Non-pigmented ciliary epithelial cell (primary cell): ENCODE measurements at regions not wholly inside any gene's neighbourhood (a gene's known extent, or its start where the extent isn't known, plus 50 kb on each side); places are given as distances from the start of the nearest gene placed in this dataset.
A peak's percentile ranks its signal among the peaks of the same experiment; 100 is the strongest.

Source experiments
- DNase-seq: peaks from one replicate; pipeline ENCODE4 v3.0.0-alpha.2; 2010; ENCODE audit warnings: low read depth

DNA sequence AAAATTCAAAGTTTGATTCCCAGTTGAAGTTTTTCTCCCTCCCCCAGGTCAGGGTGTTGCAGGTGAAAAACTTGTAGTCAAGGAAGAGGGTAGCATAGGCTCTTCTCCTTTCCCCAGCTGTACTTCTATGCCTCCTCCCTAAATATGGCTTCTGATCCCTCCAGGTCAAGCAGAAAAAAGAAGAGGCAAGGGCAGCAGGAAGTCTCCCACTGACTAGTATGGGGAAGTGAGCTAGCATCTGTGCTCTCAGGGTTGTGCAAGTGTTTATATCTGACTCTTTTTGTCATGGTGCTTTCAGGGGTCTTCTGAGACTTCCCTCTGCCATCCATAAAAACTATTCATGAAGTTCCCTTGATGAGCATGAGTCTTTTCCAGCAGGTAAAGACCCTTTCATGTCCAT is 76.0 kb downstream of the ATPSCKMT start:
- no peak for DNase-seq

DNA sequence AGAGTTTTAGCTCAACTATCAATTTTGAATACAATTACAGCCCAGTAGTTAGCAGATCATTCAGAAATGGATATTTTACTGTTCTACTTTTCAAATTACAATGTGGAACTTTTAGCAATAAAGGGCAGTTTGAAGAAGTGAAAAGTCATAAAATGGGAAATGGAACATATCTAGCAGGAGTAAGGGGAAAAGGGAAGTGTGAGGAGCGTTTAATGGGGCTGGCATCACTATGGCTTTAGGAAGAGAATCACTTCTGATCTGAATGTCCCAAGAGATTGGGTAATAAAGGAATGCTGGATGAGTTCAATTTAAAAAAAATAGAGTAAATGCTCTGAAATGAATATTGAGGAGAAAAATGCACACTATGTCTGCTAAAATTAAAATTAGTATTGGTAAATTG is 77.4 kb downstream of the ATPSCKMT start:
- no peak for DNase-seq

DNA sequence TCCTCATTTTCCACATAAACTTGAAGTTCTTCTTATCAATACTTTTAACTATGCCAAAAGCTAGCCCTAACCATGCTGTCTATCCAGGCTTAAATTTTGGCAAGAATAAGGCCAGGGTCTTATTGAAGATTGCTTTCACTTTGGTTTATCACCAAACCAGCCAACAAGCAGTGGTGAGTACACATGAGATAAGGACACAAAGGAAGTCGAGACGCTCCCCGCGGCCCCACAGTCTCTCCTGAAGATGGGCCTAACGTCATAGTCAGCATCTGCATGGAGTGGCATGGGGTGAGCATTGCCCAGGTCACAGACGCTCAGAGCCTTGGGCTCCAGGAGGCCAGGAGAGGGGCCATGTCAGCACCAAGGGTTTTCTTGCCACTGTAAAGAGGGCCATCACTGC is 80.3 kb downstream of the ATPSCKMT start:
- no peak for DNase-seq

DNA sequence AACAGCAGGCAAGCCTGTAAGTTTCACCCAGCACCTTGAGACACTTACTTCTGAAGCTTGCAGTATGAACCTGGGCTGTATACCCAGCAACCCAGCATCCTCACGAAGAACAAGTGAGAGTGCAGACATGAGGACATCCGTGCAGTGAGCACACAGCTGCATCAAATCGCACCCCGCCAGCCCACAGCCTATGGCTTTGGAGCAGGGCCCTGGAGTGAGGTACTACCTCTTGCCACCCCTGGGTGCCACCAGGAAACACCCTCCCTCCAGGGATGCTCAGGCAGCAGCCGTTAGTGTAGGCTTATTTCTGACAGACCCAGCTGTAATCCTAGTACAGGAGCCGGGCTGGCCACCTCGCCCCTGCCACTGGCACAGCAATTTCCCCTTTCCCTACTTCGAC is 81.4 kb downstream of the ATPSCKMT start:
- DNase-seq = no peak

DNA sequence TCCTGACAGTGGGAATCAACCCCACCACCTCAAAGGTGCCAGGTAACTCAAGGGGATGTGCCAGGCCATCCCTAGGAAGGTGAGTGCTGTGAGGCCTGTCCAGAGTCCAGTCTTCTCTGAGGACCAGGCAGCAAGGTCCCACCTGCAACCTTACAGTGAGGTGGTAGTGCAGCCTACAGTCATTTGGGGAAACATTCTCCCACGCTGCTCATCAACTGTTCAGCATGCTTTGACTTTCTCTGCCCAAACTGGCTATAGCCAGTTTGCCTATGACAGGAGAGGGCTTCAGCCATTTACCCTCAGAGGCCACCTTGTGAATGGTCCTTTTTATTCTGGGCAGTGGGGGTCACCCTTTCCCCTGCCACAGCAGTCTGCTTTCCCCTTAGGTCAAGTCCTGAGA is 81.9 kb downstream of the ATPSCKMT start:
- DNase-seq = no peak

DNA sequence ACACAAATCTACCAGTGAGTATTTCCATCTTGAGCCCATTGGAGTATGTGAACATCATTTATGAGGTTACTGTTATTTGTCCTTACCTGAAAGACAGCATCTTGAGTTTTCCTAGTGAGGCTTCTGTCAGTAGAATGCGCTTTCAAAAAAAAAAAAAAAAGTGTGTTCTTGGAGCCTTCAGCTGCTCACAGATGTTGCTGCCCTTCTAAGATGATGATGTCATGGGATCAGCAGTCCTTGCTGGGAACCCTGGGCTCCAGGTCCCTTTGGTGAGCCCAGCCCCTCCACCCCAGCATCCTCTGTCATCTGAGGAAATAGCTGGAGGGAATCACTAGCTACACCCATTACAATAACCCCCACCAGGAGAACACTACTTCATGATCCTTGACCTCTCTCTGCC is 83.3 kb downstream of the ATPSCKMT start:
- no peak for DNase-seq

- DNase-seq = no peak
Measured at GRCh38 chr5:10162468-10162867, 87.2 kb downstream of the ATPSCKMT start.

DNA sequence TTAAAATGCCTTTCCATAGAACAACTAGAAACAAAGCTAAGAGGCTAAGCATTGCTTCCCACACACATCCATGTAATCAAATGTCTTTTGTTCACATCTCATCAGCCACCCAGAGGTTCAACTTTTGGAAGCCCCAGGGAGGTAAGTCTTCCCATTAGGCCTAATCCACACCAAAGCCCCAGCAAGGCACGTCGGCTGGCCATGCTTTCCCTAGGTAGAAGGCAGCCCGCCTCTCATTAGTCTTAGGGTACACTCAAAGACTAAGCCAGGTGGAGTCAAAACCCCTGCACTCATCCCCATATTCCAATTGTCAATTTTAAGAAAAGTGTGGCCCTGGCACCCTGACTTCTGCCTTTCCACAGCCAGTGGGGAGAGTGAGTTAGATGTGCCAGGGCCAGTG is 87.9 kb downstream of the ATPSCKMT start:
- no peak for DNase-seq

GRCh38 chr5:10160241-10160640 is 89.4 kb downstream of the ATPSCKMT start:
- DNase-seq = no peak

- DNase-seq = no peak
Measured at GRCh38 chr5:10158886-10159285, 90.8 kb downstream of the ATPSCKMT start.

GRCh38 chr5:10157085-10157669 is 92.5 kb downstream of the ATPSCKMT start:
- DNase-seq = no peak

DNA sequence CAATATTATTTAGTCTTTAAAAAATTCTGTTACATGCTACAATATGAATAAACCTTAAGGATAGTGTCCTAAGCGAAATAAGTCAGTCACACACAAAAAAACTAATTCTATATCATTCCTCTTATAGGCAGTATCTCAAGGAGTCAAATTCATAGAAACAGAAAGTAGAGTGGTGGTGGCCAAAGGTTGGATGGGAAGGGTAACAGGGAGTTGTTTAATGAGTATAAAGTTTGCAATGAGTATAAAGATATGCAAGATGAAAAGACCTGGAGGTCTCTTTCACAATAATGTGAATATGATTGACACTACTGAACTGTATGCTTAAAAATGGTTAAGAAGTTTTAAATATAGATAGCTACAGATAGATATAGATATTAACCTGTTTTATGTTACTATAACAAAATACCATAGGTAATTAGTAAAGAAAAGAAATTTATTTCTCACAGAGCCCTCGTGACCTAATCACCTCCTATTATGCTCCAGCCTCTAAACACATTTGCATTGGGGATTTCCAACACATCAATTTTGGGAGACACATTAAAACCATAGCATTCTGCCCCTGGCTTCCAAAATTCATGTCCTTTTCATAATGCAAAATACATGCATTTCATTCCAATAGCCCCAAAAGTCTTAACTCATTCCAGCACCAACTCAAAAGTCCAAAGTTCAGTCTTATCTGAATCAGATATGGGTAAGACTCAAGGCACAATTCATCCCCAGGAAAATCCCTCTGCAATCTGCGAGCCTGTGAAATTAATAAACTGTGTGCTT is 93.6 kb downstream of the ATPSCKMT start:
- DNase-seq = no peak

DNA sequence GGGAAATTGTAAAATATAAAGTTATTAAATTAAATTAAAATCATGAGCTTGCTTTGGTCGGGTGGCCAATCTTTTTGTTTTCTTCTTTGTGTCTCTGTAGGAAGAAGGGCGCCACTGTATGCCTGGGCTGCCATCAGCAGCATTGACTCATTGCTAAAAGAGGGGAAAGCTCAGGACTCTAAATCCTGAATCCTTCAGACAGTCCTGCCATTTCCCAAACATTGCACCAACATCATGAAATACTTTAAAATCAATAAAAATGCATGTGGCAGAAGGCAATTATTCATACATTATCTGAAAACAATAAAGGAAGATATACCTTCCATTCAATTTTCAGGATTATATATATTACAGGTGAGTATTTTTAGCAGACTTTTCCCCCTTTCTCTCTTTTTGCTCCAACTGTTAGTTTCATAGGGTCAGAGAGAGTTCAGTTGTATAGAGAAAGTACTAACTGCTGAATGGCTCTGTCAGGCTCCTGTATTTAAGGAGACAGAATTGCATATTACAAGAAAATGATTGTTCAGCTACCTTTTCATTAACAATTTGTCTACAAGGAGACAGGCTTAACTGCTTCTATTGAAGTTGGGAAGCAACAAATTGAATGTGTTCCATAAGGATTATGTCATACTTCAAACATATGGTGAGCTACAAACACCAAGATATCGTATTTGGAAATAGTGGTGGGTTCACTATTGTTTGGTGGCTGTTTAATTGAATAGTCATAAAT is 95.7 kb downstream of the ATPSCKMT start:
- no peak for DNase-seq

DNA sequence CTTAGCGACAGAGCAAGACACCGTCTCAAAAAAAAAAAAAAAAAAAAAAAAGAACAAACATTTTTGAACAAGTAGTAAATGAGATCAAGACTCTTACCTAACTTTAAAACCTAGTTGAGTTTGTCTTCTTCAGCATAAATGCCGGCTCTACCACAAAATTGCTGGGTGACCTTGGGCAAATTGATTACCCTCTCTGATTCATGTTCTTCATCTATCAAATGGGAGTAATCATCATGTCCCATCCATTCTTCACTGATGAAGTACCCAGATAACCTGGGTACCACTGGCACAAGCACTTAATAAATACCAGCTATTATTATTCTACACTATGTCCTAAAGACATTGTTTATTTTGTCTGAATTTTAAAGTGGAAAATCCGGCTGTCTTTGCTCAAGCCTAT is 96.3 kb downstream of the ATPSCKMT start:
- DNase-seq = no peak

GRCh38 chr5:10151656-10152055 is 98.0 kb downstream of the ATPSCKMT start:
- no peak for DNase-seq

DNA sequence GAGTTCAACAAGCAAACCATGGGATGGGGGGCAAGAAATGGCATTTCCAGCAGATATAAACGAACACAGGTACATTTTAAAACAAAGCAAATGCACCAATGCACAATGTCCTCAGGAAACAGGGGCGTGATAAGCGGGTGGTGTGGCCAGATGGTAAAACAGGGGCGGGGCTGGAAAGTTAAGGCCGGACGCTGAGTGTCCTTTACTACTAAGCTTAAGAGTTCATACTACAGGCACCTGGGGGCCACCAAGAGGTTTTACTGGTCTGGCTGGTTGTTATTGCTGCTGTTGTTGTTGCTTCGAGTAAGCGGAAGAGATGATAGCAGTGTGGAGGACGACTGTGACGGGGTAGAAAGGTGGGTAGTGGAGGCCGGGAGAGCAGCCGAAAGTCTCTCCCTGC is 99.8 kb downstream of the ATPSCKMT start:
- DNase-seq = no peak

GRCh38 chr5:10145923-10146401 is 103.7 kb downstream of the ATPSCKMT start:
- peak; percentile 23 for DNase-seq

- no peak for DNase-seq
Measured at GRCh38 chr5:10144040-10144439, 105.6 kb downstream of the ATPSCKMT start.

- no peak for DNase-seq
Measured at GRCh38 chr5:10140195-10140973, 109.3 kb downstream of the ATPSCKMT start.

DNA sequence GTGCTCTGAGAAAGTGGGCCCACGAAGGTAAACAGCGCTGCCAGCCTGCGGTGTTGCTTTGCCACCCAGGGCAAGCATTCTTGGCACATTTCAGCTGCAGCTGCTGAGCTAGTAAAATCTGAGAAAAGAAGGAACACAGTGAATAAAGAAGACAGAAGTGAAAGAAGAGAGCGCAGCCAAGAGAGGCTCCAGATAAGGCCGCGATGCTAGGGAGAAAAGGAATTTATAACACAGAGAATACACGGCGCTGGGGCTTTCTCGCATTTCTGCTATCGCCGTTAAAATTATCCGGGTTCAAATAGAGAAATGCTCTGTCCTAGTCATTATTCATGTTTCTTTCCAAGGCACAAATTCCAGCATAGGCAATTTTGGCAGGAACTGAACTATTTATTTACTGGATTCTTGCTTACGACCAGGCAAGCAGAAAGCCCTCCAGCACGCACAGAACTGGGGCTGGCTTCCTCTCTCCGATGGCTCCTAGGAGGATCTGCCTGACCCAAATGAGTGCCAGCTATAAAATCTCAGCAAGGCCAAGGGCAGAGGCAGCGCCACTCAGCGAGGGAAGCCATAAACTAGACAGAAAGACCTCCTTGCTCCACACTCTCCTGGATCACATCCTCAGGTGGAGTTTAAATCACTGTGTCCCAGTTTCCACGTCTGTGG is 111.2 kb downstream of the ATPSCKMT start:
- DNase-seq = no peak

GRCh38 chr5:10133830-10134229 is 115.9 kb downstream of the ATPSCKMT start:
- no peak for DNase-seq

DNA sequence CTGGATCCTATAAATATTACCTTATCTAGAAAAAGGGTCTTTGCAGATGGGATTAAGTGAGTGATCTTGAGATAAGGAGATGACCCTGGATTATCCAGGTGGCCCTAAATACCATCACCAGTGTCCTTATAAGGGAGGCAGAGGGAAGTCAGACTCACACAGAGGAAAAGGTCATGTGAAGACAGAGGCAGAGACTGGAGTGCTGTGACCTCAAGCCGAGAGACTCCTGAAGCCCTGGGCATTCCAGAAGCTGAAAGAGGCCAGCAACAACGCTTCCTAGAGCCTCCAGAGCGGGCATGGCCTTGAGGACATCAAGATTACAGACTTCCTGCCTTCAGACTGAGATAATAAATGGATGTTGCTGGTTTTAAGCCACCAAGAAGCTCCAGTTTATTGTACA is 118.8 kb downstream of the ATPSCKMT start:
- no peak for DNase-seq
